GM19452 (cell line): ENCODE measurements at regions not wholly inside any gene's neighbourhood (a gene's known extent, or its start where the extent isn't known, plus 50 kb on each side); places are given as distances from the start of the nearest gene placed in this dataset.

Experiments used
- ATAC-seq: cut with Tn5 transposase; IDR thresholded peaks from one replicate; pipeline ENCODE4 v1.9.1; 2021; ENCODE audit not compliant: unreplicated experiment

- ATAC-seq = no peak
Observed at GRCh38 chr12:46908936-46909635, 83.3 kb upstream of the SLC38A4 start.

- ATAC-seq = no peak
Observed at GRCh38 chr12:46910830-46911229, 85.0 kb upstream of the SLC38A4 start.

GRCh38 chr12:46914336-46914735 is 88.5 kb upstream of the SLC38A4 start:
- no peak for ATAC-seq

GRCh38 chr12:46915082-46915481 is 89.3 kb upstream of the SLC38A4 start:
- ATAC-seq = no peak

- ATAC-seq = no peak
Observed at GRCh38 chr12:46915836-46916235, 90.0 kb upstream of the SLC38A4 start.

GRCh38 chr12:46916796-46917419 is 91.1 kb upstream of the SLC38A4 start:
- no peak for ATAC-seq

GRCh38 chr12:46917821-46918220 is 92.0 kb upstream of the SLC38A4 start:
- no peak for ATAC-seq

- ATAC-seq = no peak
Observed at GRCh38 chr12:46918631-46919030, 92.8 kb upstream of the SLC38A4 start.

- no peak for ATAC-seq
Observed at GRCh38 chr12:46919666-46920400, 94.0 kb upstream of the SLC38A4 start.

GRCh38 chr12:46920499-46920898 is 94.7 kb upstream of the SLC38A4 start:
- ATAC-seq = peak; percentile 86

- peak; percentile 33 for ATAC-seq
Observed at GRCh38 chr12:46921048-46921763, 95.4 kb upstream of the SLC38A4 start.

GRCh38 chr12:46921764-46922133 is 96.0 kb upstream of the SLC38A4 start:
- no peak for ATAC-seq

GRCh38 chr12:46926526-46926925 is 100.7 kb upstream of the SLC38A4 start:
- no peak for ATAC-seq

- ATAC-seq = no peak
Observed at GRCh38 chr12:46930101-46930500, 104.3 kb upstream of the SLC38A4 start.

- ATAC-seq = no peak
Observed at GRCh38 chr12:46933947-46934346, 108.2 kb upstream of the SLC38A4 start.

- no peak for ATAC-seq
Observed at GRCh38 chr12:46934374-46935111, 108.7 kb upstream of the SLC38A4 start.

- ATAC-seq = no peak
Observed at GRCh38 chr12:46935271-46935847, 109.6 kb upstream of the SLC38A4 start.

- no peak for ATAC-seq
Observed at GRCh38 chr12:46936042-46936441, 110.2 kb upstream of the SLC38A4 start.

GRCh38 chr12:46938071-46938678 is 112.4 kb upstream of the SLC38A4 start:
- no peak for ATAC-seq

GRCh38 chr12:46941981-46942380 is 116.2 kb upstream of the SLC38A4 start:
- ATAC-seq = no peak
